ENCODE measurements at regions not wholly inside any gene's neighbourhood (a gene's known extent, or its start where the extent isn't known, plus 50 kb on each side); places are given as distances from the start of the nearest gene placed in this dataset.

GRCh38 chr12:62133440-62133839 lies 126.8 kb upstream of the USP15 start:
- Histone ChIP-seq H3K4me1 (no peaks in the 10 kb centered on the region), H3K27me3 (no peaks in the 10 kb centered on the region), H3K4me3 (no peak overlapping the region), H3K27ac (no peak overlapping the region), H3K9me3 (no peaks in the 10 kb centered on the region), H3K36me3 (no peaks in the 10 kb centered on the region)
- TF ChIP-seq EP300 (IDR thresholded peaks at IDR 0.05) (no peak), CTCF (IDR thresholded peaks at IDR 0.05) (no peak), POLR2A (IDR thresholded peaks at IDR 0.05) (no peak)
- no peak for DNase-seq (ENCODE audit: low spot score in 2 of 2)
- WGBS, 2 donors = 95 to 96% methylated on average over 2 of the region's 2 CpGs

- no peaks in the 10 kb centered on the region for H3K9me3 ChIP-seq
- H3K27me3 ChIP-seq = no peaks in the 10 kb centered on the region
- DNase-seq (ENCODE audit: low spot score in 2 of 2) = no peak
- 75% methylated on average over 3 of the region's 3 CpGs for whole genome bisulfite sequencing, 2 donors
- no peak for TF ChIP-seq CTCF (IDR thresholded peaks at IDR 0.05)
- no peak for TF ChIP-seq POLR2A (IDR thresholded peaks at IDR 0.05)
- no peak for TF ChIP-seq EP300 (IDR thresholded peaks at IDR 0.05)
- H3K27ac ChIP-seq = no peak overlapping the region
- H3K4me3 ChIP-seq = no peak overlapping the region
- no peaks in the 10 kb centered on the region for H3K4me1 ChIP-seq
- no peaks in the 10 kb centered on the region for H3K36me3 ChIP-seq
These were observed 124.5 kb upstream of the USP15 start for GRCh38 chr12:62135553-62136200.

- 84% methylated on average over 2 of the region's 2 CpGs for WGBS, 2 donors
- Histone ChIP-seq H3K4me3 (no peak overlapping the region), H3K9me3 (no peaks in the 10 kb centered on the region), H3K36me3 (no peaks in the 10 kb centered on the region), H3K27me3 (no peaks in the 10 kb centered on the region), H3K4me1 (no peaks in the 10 kb centered on the region), H3K27ac (no peak overlapping the region)
- TF ChIP-seq CTCF (IDR thresholded peaks at IDR 0.05) (no peak), POLR2A (IDR thresholded peaks at IDR 0.05) (no peak), EP300 (IDR thresholded peaks at IDR 0.05) (no peak)
- DNase-seq (ENCODE audit: low spot score in 2 of 2) = no peak
These were observed 123.7 kb upstream of the USP15 start for GRCh38 chr12:62136496-62136895.

GRCh38 chr12:62138527-62138926 lies 121.7 kb upstream of the USP15 start:
- 73 to 76% methylated on average over 2 of the region's 2 CpGs for WGBS, 2 donors
- Histone ChIP-seq H3K27me3 (no peaks in the 10 kb centered on the region), H3K36me3 (no peaks in the 10 kb centered on the region), H3K9me3 (no peaks in the 10 kb centered on the region), H3K4me1 (no peaks in the 10 kb centered on the region), H3K4me3 (no peak overlapping the region), H3K27ac (no peak overlapping the region)
- no peak for DNase-seq (ENCODE audit: low spot score in 2 of 2)
- no peak for TF ChIP-seq POLR2A (IDR thresholded peaks at IDR 0.05)
- no peak for TF ChIP-seq CTCF (IDR thresholded peaks at IDR 0.05)
- no peak for TF ChIP-seq EP300 (IDR thresholded peaks at IDR 0.05)

- H3K27ac ChIP-seq = no peak overlapping the region
- TF ChIP-seq CTCF (IDR thresholded peaks at IDR 0.05) = no peak
- no peak for TF ChIP-seq POLR2A (IDR thresholded peaks at IDR 0.05)
- TF ChIP-seq EP300 (IDR thresholded peaks at IDR 0.05) = no peak
- no peaks in the 10 kb centered on the region for H3K4me1 ChIP-seq
- DNase-seq (ENCODE audit: low spot score in 2 of 2) = no peak
- no peak overlapping the region for H3K4me3 ChIP-seq
- H3K9me3 ChIP-seq = no peaks in the 10 kb centered on the region
- no peaks in the 10 kb centered on the region for H3K36me3 ChIP-seq
- H3K27me3 ChIP-seq = no peaks in the 10 kb centered on the region
- WGBS, 2 donors = 74% methylated on average over 3 of the region's 3 CpGs
These were observed 113.9 kb upstream of the USP15 start for GRCh38 chr12:62146318-62146717.
